Caco-2 (cell line): ENCODE measurements at regions not wholly inside any gene's neighbourhood (a gene's known extent, or its start where the extent isn't known, plus 50 kb on each side); places are given as distances from the start of the nearest gene placed in this dataset.

Source experiments
- BruUV-seq: library from RNA; stranded (reverse); fragments of 400-500 nt; replicated peaks from 2 replicates; lab custom pipeline; 2021; lab: Mats Ljungman, UMichigan
- CTCF ChIA-PET: fragments of 300-600 bp; sonication (Branson Sonifier 250); formaldehyde crosslinking; loops from one replicate; lab custom pipeline; 2022; ENCODE audit warnings: antibody characterized with exemption; lab: Charles Lee
- POLR2A ChIA-PET: fragments of 300-600 bp; sonication (Branson Sonifier 250); formaldehyde crosslinking; loops from one replicate; lab custom pipeline; 2022; ENCODE audit warnings: antibody characterized with exemption; lab: Charles Lee
- DNase-seq, 2 experiments: peaks; one replicate each; pipeline versions ENCODE4 v3.0.0 to v3.0.0-alpha.2; 2020 to 2022
- H3K27me3 ChIP-seq: replicated peaks from 2 replicates; pipeline ENCODE4 v1.6.0; 2011; ENCODE audit warnings: low read length; ENCODE audit not compliant: control insufficient read depth, insufficient read depth
- H3K36me3 ChIP-seq: 2 replicates; pipeline ENCODE4 v1.5.1; 2011; ENCODE audit warnings: low read length; ENCODE audit not compliant: control insufficient read depth, insufficient read depth
- H3K4me1 ChIP-seq: fragments of 250-450 bp; sonication (Bioruptor Pico); 2 replicates; pipeline ENCODE4 v1.5.1; 2020; ENCODE audit warnings: mild to moderate bottlenecking
- H3K4me3 ChIP-seq: 2 replicates; pipeline ENCODE4 v1.5.1; 2011; ENCODE audit warnings: low read depth, mild to moderate bottlenecking, control low read depth, low read length
- H3K9me3 ChIP-seq: fragments of 250-450 bp; sonication (Bioruptor Pico); 2 replicates; pipeline ENCODE4 v1.5.1; 2020; ENCODE audit warnings: mild to moderate bottlenecking, moderate library complexity
- H3K27ac Mint-ChIP-seq: one replicate; pipeline ENCODE4 v1.8.0; 2022; ENCODE audit warnings: mixed read lengths; ENCODE audit not compliant: unreplicated experiment
- H3K27me3 Mint-ChIP-seq: one replicate; pipeline ENCODE4 v1.8.0; 2022; ENCODE audit warnings: mixed read lengths; ENCODE audit not compliant: insufficient read depth, unreplicated experiment
- H3K36me3 Mint-ChIP-seq: one replicate; pipeline ENCODE4 v1.8.0; 2022; ENCODE audit warnings: mild to moderate bottlenecking, mixed read lengths; ENCODE audit not compliant: insufficient read depth, unreplicated experiment
- H3K4me1 Mint-ChIP-seq: one replicate; pipeline ENCODE4 v1.8.0; 2022; ENCODE audit warnings: low read depth, mixed read lengths; ENCODE audit not compliant: unreplicated experiment
- H3K4me3 Mint-ChIP-seq: one replicate; pipeline ENCODE4 v1.8.0; 2022; ENCODE audit warnings: mild to moderate bottlenecking, moderate library complexity, mixed read lengths; ENCODE audit not compliant: unreplicated experiment
- H3K9me3 Mint-ChIP-seq: one replicate; pipeline ENCODE4 v1.8.0; 2022; ENCODE audit warnings: mixed read lengths; ENCODE audit not compliant: unreplicated experiment
- CTCF ChIP-seq, 2 experiments: fragments of 200-600 bp in 1 of 2; IDR thresholded peaks; 1 replicate in 1 of 2; 2 replicates in 1 of 2; pipeline versions ENCODE4 v1.5.1 to v1.8.0; 2011 to 2022; ENCODE audit warnings: antibody characterized with exemption in 1 of 2, control low read depth in 1 of 2, inconsistent platforms in 1 of 2, low read depth in 1 of 2, low read length in 1 of 2, mild to moderate bottlenecking in 1 of 2, moderate library complexity in 1 of 2; ENCODE audit not compliant: insufficient read depth in 1 of 2, severe bottlenecking in 1 of 2, unreplicated experiment in 1 of 2
- intact Hi-C: fragments of 100-400 bp; cut with micrococcal nuclease; formaldehyde crosslinking; loops from one replicate; pipeline ENCODE4 v1.10.0; 2022; ENCODE audit not compliant: unreplicated experiment

GRCh38 chr9:115232181-115232774 is 114.3 kb upstream of the TNC start:
- POLR2A ChIA-PET, result no interaction called here
- H3K27ac Mint-ChIP-seq, result no peak overlapping the region
- intact Hi-C loops, result no loop called here

DNA sequence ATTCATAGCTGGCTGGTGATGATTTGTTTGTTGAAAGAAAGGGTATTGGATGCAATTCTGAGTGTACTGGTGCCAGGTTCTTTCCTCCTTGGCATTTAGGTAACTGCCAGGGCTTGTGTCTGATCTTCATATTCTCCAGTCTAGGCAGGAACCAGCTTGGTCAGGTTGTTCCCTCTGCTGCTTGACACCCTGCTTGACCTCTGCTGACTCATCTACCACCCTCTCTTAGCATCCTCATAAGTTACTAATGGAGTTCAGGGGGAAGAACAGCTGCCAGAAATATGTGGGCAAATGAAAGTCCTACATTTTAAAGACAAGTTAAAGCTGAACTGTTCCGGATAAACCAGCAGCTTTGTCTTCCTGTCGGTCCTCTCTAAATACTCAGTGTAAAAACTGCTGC is 116.1 kb upstream of the TNC start:
- TF ChIP-seq CTCF (IDR thresholded peaks at IDR 0.05; ENCODE audit: insufficient read depth in 1 of 2, low read depth in 1 of 2, low read length in 1 of 2, severe bottlenecking in 1 of 2, unreplicated experiment in 1 of 2), result no peak
- Mint-ChIP-seq H3K9me3 (no peaks in the 10 kb centered on the region), H3K4me1 (no peaks in the 10 kb centered on the region), H3K27me3 (peaks cover 2% of the 10 kb centered on the region), H3K36me3 (no peaks in the 10 kb centered on the region), H3K27ac (no peak overlapping the region), H3K4me3 (no peak overlapping the region)
- H3K4me3 ChIP-seq, result no peak overlapping the region
- H3K4me1 ChIP-seq, result no peaks in the 10 kb centered on the region
- no peaks in the 10 kb centered on the region for H3K36me3 ChIP-seq
- ChIA-PET POLR2A (no interaction called here), CTCF (no interaction called here)
- H3K27me3 ChIP-seq, result no peaks in the 10 kb centered on the region; the same call in 1 of the 2 replicates
- BruUV-seq, result no TSS peak
- intact Hi-C loops, result no loop called here
- no peak for DNase-seq
- no peaks in the 10 kb centered on the region for H3K9me3 ChIP-seq

More at GRCh38 chr9:115232181-115232774, 114.3 kb upstream of the TNC start:
- no peak for DNase-seq
- Mint-ChIP-seq H3K4me1 (no peaks in the 10 kb centered on the region), H3K36me3 (no peaks in the 10 kb centered on the region), H3K4me3 (no peak overlapping the region), H3K27me3 (peaks cover 2% of the 10 kb centered on the region), H3K9me3 (no peaks in the 10 kb centered on the region)
- Histone ChIP-seq H3K4me1 (no peaks in the 10 kb centered on the region), H3K9me3 (no peaks in the 10 kb centered on the region), H3K36me3 (no peaks in the 10 kb centered on the region), H3K27me3 (no peaks in the 10 kb centered on the region; the same call in 1 of the 2 replicates), H3K4me3 (no peak overlapping the region)
- no TSS peak for BruUV-seq
- CTCF ChIA-PET, result no interaction called here
- no peak for TF ChIP-seq CTCF (IDR thresholded peaks at IDR 0.05; ENCODE audit: insufficient read depth in 1 of 2, low read depth in 1 of 2, low read length in 1 of 2, severe bottlenecking in 1 of 2, unreplicated experiment in 1 of 2)

DNA sequence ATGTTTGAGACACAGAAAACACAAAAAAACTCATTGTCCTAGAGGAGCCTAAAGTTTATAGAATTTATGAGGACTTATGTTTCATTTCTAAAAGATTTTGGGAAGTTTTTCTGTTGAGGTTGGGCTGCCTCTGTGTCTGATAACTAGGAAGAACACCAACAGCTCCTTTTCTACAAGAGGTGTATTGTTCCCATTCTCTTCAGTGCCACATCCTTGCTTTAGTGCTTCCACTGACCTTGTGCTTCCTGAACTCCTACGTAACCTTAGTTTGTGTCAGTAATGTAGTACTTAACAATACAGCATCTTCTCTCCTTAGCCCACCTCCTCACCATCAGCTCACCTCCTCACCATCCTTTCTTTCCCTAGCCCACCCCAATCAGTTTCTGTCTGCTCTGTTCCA is 117.3 kb upstream of the TNC start:
- Histone ChIP-seq H3K36me3 (no peaks in the 10 kb centered on the region), H3K4me3 (no peak overlapping the region), H3K9me3 (no peaks in the 10 kb centered on the region), H3K4me1 (no peaks in the 10 kb centered on the region), H3K27me3 (no peaks in the 10 kb centered on the region; the same call in 1 of the 2 replicates)
- no peaks in the 10 kb centered on the region for H3K9me3 Mint-ChIP-seq
- no peak overlapping the region for H3K4me3 Mint-ChIP-seq
- no peaks in the 10 kb centered on the region for H3K4me1 Mint-ChIP-seq
- DNase-seq, result no peak
- CTCF ChIA-PET, result no interaction called here
- POLR2A ChIA-PET, result no interaction called here
- no peaks in the 10 kb centered on the region for H3K36me3 Mint-ChIP-seq
- TF ChIP-seq CTCF (IDR thresholded peaks at IDR 0.05; ENCODE audit: insufficient read depth in 1 of 2, low read depth in 1 of 2, low read length in 1 of 2, severe bottlenecking in 1 of 2, unreplicated experiment in 1 of 2), result no peak
- no TSS peak for BruUV-seq
- H3K27me3 Mint-ChIP-seq, result peaks cover 2% of the 10 kb centered on the region
- H3K27ac Mint-ChIP-seq, result no peak overlapping the region
- intact Hi-C loops, result no loop called here
